Stomach (tissue), 8 donors: ENCODE measurements at regions not wholly inside any gene's neighbourhood (a gene's known extent, or its start where the extent isn't known, plus 50 kb on each side); places are given as distances from the start of the nearest gene placed in this dataset.

Experiments used
- DNase-seq, 2 donors: peaks; one replicate each; pipeline versions ENCODE4 v3.0.0 to v3.0.0-alpha.2; 2013 to 2019
- H3K27ac ChIP-seq, 5 donors: fragments of 200-600 bp in 4 of 5; sonication (generic) in 4 of 5; one replicate each; pipeline ENCODE4 v1.5.1; 2013 to 2019; ENCODE audit warnings: mild to moderate bottlenecking in 1 of 5, moderate library complexity in 1 of 5
- H3K27me3 ChIP-seq, 3 donors: fragments of 200-600 bp; sonication (generic); one replicate each; pipeline ENCODE4 v1.5.1; 2017 to 2019; ENCODE audit warnings: mixed run types in 1 of 3
- H3K36me3 ChIP-seq, 4 donors: fragments of 200-600 bp; sonication (generic); 1 replicate in 3 of 4; 2 replicates in 1 of 4; pipeline ENCODE4 v1.5.1; 2016 to 2019
- H3K4me1 ChIP-seq, 4 donors: fragments of 200-600 bp; sonication (generic); one replicate each; pipeline ENCODE4 v1.5.1; 2016 to 2019
- H3K4me3 ChIP-seq, 4 donors: fragments of 200-600 bp; sonication (generic) in 3 of 4; one replicate each; pipeline ENCODE4 v1.5.1; 2016 to 2019; ENCODE audit warnings: mild to moderate bottlenecking in 1 of 4
- H3K9me3 ChIP-seq, 4 donors: fragments of 200-600 bp; sonication (generic); one replicate each; pipeline ENCODE4 v1.5.1; 2016 to 2019
- EP300 ChIP-seq: sonication (generic); formaldehyde crosslinking; IDR thresholded peaks from one replicate; pipeline ENCODE4 v1.6.1; 2017; ENCODE audit warnings: antibody characterized with exemption
- POLR2A ChIP-seq, 4 donors: fragments of 450-650 bp; IDR thresholded peaks; one replicate each; pipeline ENCODE4 v1.6.1; 2016; ENCODE audit warnings: antibody characterized with exemption in 4 of 4, control low read depth in 2 of 4, mild to moderate bottlenecking in 1 of 4, moderate library complexity in 1 of 4
- POLR2AphosphoS5 ChIP-seq, 3 donors: sonication (generic); formaldehyde crosslinking; IDR thresholded peaks; one replicate each; pipeline ENCODE4 v1.6.1; 2016; ENCODE audit warnings: antibody characterized with exemption in 3 of 3
- WGBS, 5 donors: extraction: QIAGEN DNeasy Blood & Tissue Kit in 3 of 5; methylation state at CpG; one replicate each; pipeline versions ENCODE4 v1.1.5 to v1.1.7; 2013 to 2018; 5-methylcytosine and 5-hydroxymethylcytosine counted together
- intact Hi-C: fragments of 100-400 bp; cut with DNase I; formaldehyde crosslinking; loops from one replicate; pipeline ENCODE4 v1.15.1; 2023; ENCODE audit warnings: low total_unique reads
- TF ChIP-seq, protein P1 (sequence below), 7 experiments: fragments of 450-650 bp in 4 of 7; fragments of 200-600 bp in 3 of 7; sonication (generic) in 3 of 7; IDR thresholded peaks; one replicate each; pipeline ENCODE4 v1.5.1; 2016 to 2019; ENCODE audit warnings: antibody characterized with exemption in 7 of 7, control low read depth in 2 of 7, mild to moderate bottlenecking in 1 of 7
- donor health status: healthy with polysubstance abuse.
- donor health status: Bipolar disorder and iron deficiency.
- donor health status: healthy.

DNA sequence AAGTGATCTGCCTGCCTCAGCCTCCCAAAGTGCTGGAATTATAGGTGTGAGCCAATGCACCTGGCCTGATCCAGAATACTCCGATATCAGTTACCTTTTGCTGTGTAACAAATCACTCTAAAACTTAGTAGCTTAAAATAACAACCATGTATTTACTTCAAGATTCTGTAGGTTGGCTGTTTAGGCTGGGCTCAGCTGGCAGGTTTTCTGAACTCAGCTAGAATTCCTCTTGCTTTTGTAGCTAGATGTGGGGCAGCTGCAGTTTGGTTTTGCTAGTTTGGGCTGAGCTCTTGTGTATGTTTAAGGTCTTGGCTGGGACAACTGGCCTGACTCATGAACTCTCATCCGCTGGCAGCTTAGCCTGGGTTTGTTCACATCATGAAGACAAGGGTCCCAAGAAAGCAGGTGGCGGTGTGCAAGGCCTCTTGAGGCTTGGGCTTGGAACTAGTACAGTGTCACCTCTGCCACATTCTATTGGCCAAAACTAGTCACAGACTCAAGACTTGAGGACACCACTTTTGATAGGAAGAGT lies 138.3 kb upstream of the SHB start:
- no peak for TF ChIP-seq POLR2A (IDR thresholded peaks at IDR 0.05)
- TF ChIP-seq EP300, result no peak
- TF ChIP-seq, protein P1, sequence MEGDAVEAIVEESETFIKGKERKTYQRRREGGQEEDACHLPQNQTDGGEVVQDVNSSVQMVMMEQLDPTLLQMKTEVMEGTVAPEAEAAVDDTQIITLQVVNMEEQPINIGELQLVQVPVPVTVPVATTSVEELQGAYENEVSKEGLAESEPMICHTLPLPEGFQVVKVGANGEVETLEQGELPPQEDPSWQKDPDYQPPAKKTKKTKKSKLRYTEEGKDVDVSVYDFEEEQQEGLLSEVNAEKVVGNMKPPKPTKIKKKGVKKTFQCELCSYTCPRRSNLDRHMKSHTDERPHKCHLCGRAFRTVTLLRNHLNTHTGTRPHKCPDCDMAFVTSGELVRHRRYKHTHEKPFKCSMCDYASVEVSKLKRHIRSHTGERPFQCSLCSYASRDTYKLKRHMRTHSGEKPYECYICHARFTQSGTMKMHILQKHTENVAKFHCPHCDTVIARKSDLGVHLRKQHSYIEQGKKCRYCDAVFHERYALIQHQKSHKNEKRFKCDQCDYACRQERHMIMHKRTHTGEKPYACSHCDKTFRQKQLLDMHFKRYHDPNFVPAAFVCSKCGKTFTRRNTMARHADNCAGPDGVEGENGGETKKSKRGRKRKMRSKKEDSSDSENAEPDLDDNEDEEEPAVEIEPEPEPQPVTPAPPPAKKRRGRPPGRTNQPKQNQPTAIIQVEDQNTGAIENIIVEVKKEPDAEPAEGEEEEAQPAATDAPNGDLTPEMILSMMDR (IDR thresholded peaks at IDR 0.05), result no peak
- no peak for TF ChIP-seq POLR2AphosphoS5 (IDR thresholded peaks at IDR 0.05)
- Histone ChIP-seq H3K4me3 (no peak overlapping the region), H3K4me1 (no peaks in the 10 kb centered on the region), H3K36me3 (no peaks in the 10 kb centered on the region), H3K27ac (no peak overlapping the region), H3K27me3 (no peaks in the 10 kb centered on the region), H3K9me3 (peaks cover 0 to 9% (median 0%) of the 10 kb centered on the region in 4 donors)
- no peak for DNase-seq
- WGBS, 5 donors, result 61 to 72% (median 64%) methylated on average over 3 of the region's 3 CpGs
- intact Hi-C loops, result no loop called here

DNA sequence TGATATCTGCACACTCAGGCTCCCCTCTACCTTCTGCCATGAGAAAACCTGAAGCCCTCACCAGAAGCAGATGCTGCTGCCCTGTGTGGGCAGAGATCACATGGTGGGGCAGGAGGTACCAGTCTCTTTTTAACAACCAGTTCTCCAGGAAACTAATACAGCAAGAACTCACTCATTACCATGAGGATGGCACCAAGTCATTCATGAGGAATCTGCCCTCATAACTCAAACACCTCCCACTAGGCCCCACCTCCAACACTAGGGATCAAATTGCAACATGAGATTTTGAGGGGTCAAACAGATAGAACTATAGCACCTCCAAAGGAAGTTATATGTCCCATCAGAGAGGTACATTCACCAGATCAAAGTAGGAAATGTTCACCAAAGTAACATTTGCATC lies 136.3 kb upstream of the SHB start:
- TF ChIP-seq, protein P1 (IDR thresholded peaks at IDR 0.05), result no peak
- TF ChIP-seq POLR2AphosphoS5 (IDR thresholded peaks at IDR 0.05), result no peak
- no peak for TF ChIP-seq EP300
- TF ChIP-seq POLR2A (IDR thresholded peaks at IDR 0.05), result no peak
- Histone ChIP-seq H3K4me1 (no peaks in the 10 kb centered on the region), H3K36me3 (no peaks in the 10 kb centered on the region), H3K9me3 (peaks cover 0 to 9% (median 0%) of the 10 kb centered on the region in 4 donors), H3K27me3 (no peaks in the 10 kb centered on the region), H3K4me3 (no peak overlapping the region), H3K27ac (no peak overlapping the region)
- intact Hi-C loops, result no loop called here
- no peak for DNase-seq

DNA sequence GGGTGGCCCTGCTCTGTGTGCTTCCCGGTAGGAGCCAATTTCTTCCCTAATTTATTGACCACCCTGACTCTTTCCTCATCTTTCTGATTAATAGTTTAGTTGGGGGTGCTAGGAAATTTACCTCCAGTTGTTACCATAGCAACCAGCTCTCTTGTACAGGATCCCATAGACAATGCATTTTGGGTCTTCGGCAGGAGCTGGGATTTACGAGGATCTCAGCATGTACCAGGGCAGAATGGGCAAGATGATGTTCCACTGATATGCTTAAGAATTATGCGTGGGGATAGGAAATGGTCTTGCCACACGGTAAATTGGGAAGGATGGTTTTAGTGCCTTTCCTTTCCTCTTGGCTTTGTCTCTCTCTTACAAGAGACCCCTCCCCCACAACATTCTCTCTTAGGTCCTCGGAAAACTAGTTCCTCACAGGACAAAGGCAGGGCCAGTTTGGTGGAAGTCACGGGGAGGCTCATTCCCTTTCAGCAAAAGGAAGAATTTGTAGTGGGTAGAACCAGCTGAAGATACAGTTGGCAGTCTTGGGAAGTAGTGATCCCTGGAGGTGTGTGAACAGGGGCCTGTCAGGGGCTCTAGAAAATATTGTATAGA lies 133.4 kb upstream of the SHB start:
- H3K36me3 ChIP-seq, result no peaks in the 10 kb centered on the region
- no peak for DNase-seq
- no peak overlapping the region for H3K27ac ChIP-seq
- intact Hi-C loops, result no loop called here
- no peak overlapping the region for H3K4me3 ChIP-seq
- no peaks in the 10 kb centered on the region for H3K27me3 ChIP-seq
- peaks cover 0 to 6% (median 0%) of the 10 kb centered on the region in 4 donors for H3K9me3 ChIP-seq
- TF ChIP-seq EP300, result no peak
- TF ChIP-seq POLR2AphosphoS5 (IDR thresholded peaks at IDR 0.05), result no peak
- no peak for TF ChIP-seq POLR2A (IDR thresholded peaks at IDR 0.05)
- TF ChIP-seq, protein P1 (IDR thresholded peaks at IDR 0.05), result no peak
- no peaks in the 10 kb centered on the region for H3K4me1 ChIP-seq
- 58 to 77% (median 66%) methylated on average over 7 of the region's 7 CpGs for WGBS, 5 donors

DNA sequence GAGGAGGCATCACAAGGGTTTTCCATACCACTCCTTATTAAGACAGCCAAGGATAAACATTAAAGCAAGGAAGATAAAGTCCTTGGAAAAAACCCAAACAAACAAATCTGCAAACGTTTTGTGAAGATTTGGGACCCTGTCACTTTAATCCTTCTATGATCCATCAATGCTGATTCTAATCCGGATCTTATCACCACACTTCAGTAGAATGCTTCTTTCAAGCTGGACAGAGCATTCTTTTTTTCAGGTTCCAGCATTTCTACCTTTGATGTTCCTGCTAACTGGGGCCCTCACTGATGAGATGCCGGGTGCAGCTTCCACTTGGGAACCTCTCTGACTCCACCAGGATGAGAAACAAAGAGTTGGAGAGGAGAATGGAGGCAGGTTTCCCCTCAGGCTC lies 132.8 kb upstream of the SHB start:
- DNase-seq, result no peak
- Histone ChIP-seq H3K4me1 (no peaks in the 10 kb centered on the region), H3K9me3 (peaks cover 0 to under 1% (median 0%) of the 10 kb centered on the region in 4 donors), H3K4me3 (no peak overlapping the region), H3K27ac (no peak overlapping the region), H3K27me3 (no peaks in the 10 kb centered on the region), H3K36me3 (no peaks in the 10 kb centered on the region)
- intact Hi-C loops, result no loop called here
- TF ChIP-seq, protein P1 (IDR thresholded peaks at IDR 0.05), result no peak
- TF ChIP-seq POLR2A (IDR thresholded peaks at IDR 0.05) (no peak), EP300 (no peak), POLR2AphosphoS5 (IDR thresholded peaks at IDR 0.05) (no peak)
- WGBS, 5 donors, result 34 to 67% (median 50%) methylated on average over 3 of the region's 3 CpGs
